Neural cell (in vitro differentiated cells): ENCODE measurements at regions not wholly inside any gene's neighbourhood (a gene's known extent, or its start where the extent isn't known, plus 50 kb on each side); places are given as distances from the start of the nearest gene placed in this dataset.

ENCODE experiments used
- H2AFZ ChIP-seq: fragments of 200-600, 300-800 bp; sonication (generic), shearing (Covaris generic); 2 replicates; pipeline ENCODE4 v1.6.0; 2014; ENCODE audit warnings: low read depth, mild to moderate bottlenecking, antibody characterized with exemption, low read length, moderate library complexity
- H3F3A ChIP-seq: fragments of 200-600 bp; shearing (Covaris generic); 2 replicates; pipeline ENCODE4 v1.6.1; 2016; ENCODE audit warnings: mild to moderate bottlenecking, moderate library complexity, mixed read lengths, antibody characterized with exemption, low read length; ENCODE audit not compliant: insufficient read depth, poor library complexity, severe bottlenecking
- H3K27ac ChIP-seq: fragments of 200-600, 300-800 bp; sonication (generic), shearing (Covaris generic); 2 replicates; pipeline ENCODE4 v1.5.1; 2014; ENCODE audit warnings: mild to moderate bottlenecking, low read length, moderate library complexity
- H3K27me3 ChIP-seq: fragments of 300-800, 200-600 bp; sonication (generic), shearing (Covaris generic); 2 replicates; pipeline ENCODE4 v1.6.0; 2014; ENCODE audit warnings: mild to moderate bottlenecking, low read depth, low read length, moderate library complexity; ENCODE audit not compliant: insufficient read depth
- H3K36me3 ChIP-seq: fragments of 300-800, 200-600 bp; sonication (generic), shearing (Covaris generic); 2 replicates; pipeline ENCODE4 v1.5.1; 2014; ENCODE audit warnings: mild to moderate bottlenecking, antibody characterized with exemption, low read length, moderate library complexity; ENCODE audit not compliant: insufficient read depth
- H3K4me2 ChIP-seq: fragments of 300-800, 200-600 bp; sonication (generic), shearing (Covaris generic); 2 replicates; pipeline ENCODE4 v1.6.0; 2014; ENCODE audit warnings: mild to moderate bottlenecking, low read length
- H3K4me3 ChIP-seq: fragments of 300-800, 200-600 bp; sonication (generic), shearing (Covaris generic); 2 replicates; pipeline ENCODE4 v1.5.1; 2014; ENCODE audit warnings: mild to moderate bottlenecking, low read length, moderate library complexity
- H3K79me2 ChIP-seq: fragments of 200-600 bp; shearing (Covaris generic); replicated peaks from 2 replicates; pipeline ENCODE4 v1.6.0; 2014; ENCODE audit warnings: mild to moderate bottlenecking, low read length, moderate library complexity; ENCODE audit not compliant: insufficient read depth
- H3K9ac ChIP-seq: fragments of 300-800, 200-600 bp; sonication (generic), shearing (Covaris generic); 2 replicates; pipeline ENCODE4 v1.6.1; 2016; ENCODE audit warnings: mild to moderate bottlenecking, low read length, mixed read lengths
- H3K9me2 ChIP-seq: fragments of 200-600 bp; shearing (Covaris generic); 2 replicates; pipeline ENCODE4 v1.6.1; 2016; ENCODE audit warnings: mild to moderate bottlenecking, low read length, mixed read lengths; ENCODE audit not compliant: insufficient read depth
- H3K9me3 ChIP-seq: fragments of 200-600, 300-800 bp; sonication (generic), shearing (Covaris generic); 2 replicates; pipeline ENCODE4 v1.6.1; 2016; ENCODE audit warnings: mild to moderate bottlenecking, mixed run types, low read length, moderate library complexity, mixed read lengths
- H4K20me1 ChIP-seq: fragments of 200-600 bp; shearing (Covaris generic); 2 replicates; pipeline ENCODE4 v1.6.1; 2016; ENCODE audit warnings: mild to moderate bottlenecking, mixed run types; ENCODE audit not compliant: insufficient read depth
- EP300 ChIP-seq: fragments of 450-650 bp; conservative IDR thresholded peaks from 2 replicates; pipeline ENCODE4 v1.6.1; 2014; ENCODE audit warnings: antibody characterized with exemption, mild to moderate bottlenecking, moderate library complexity; ENCODE audit not compliant: poor library complexity, severe bottlenecking
- EZH2 ChIP-seq: fragments of 200-600, 300-800 bp; shearing (Covaris generic), sonication (generic); IDR thresholded peaks from 2 replicates; pipeline ENCODE4 v1.6.1; 2014; ENCODE audit warnings: antibody characterized with exemption, low read length, borderline replicate concordance, mild to moderate bottlenecking; ENCODE audit not compliant: insufficient read depth, poor library complexity, severe bottlenecking
- MXI1 ChIP-seq: fragments of 450-650 bp; conservative IDR thresholded peaks from 2 replicates; pipeline ENCODE4 v1.6.1; 2014; ENCODE audit warnings: antibody characterized with exemption, mild to moderate bottlenecking; ENCODE audit not compliant: poor library complexity, severe bottlenecking
- POLR2AphosphoS5 ChIP-seq: IDR thresholded peaks from 2 replicates; pipeline ENCODE4 v1.6.1; 2012
- RAD21 ChIP-seq: fragments of 450-650 bp; conservative IDR thresholded peaks from 2 replicates; pipeline ENCODE4 v1.6.1; 2014; ENCODE audit warnings: antibody characterized with exemption, mild to moderate bottlenecking, moderate library complexity
- REST ChIP-seq: IDR thresholded peaks from 2 replicates; pipeline ENCODE4 v1.6.1; 2012; ENCODE audit warnings: borderline replicate concordance
- SMC3 ChIP-seq: fragments of 450-650 bp; conservative IDR thresholded peaks from 2 replicates; pipeline ENCODE4 v1.6.1; 2014; ENCODE audit warnings: antibody characterized with exemption, mild to moderate bottlenecking, moderate library complexity; ENCODE audit not compliant: poor library complexity
- TAF1 ChIP-seq: IDR thresholded peaks from 2 replicates; pipeline ENCODE4 v1.6.1; 2012; ENCODE audit warnings: low read depth
- TF ChIP-seq, protein P1 (sequence below): fragments of 450-650 bp; IDR thresholded peaks from 2 replicates; pipeline ENCODE4 v1.5.1; 2014; ENCODE audit warnings: antibody characterized with exemption, mild to moderate bottlenecking, moderate library complexity; ENCODE audit not compliant: poor library complexity, severe bottlenecking

- Histone ChIP-seq H3K4me3 (no peak overlapping the region), H4K20me1 (no peaks in the 10 kb centered on the region), H3K27me3 (no peaks in the 10 kb centered on the region), H3K9me2 (no peaks in the 10 kb centered on the region), H3K36me3 (no peaks in the 10 kb centered on the region), H3K9me3 (no peaks in the 10 kb centered on the region), H3K4me2 (no peak overlapping the region), H3K9ac (no peak overlapping the region), H3K79me2 (no peaks in the 10 kb centered on the region), H2AFZ (no peak overlapping the region), H3F3A (no peaks in the 10 kb centered on the region), H3K27ac (no peak overlapping the region)
- TF ChIP-seq RAD21 (no peak), REST (no peak), EZH2 (no peak), EP300 (no peak), POLR2AphosphoS5 (no peak), SMC3 (no peak), TAF1 (no peak), MXI1 (no peak)
- TF ChIP-seq, protein P1, sequence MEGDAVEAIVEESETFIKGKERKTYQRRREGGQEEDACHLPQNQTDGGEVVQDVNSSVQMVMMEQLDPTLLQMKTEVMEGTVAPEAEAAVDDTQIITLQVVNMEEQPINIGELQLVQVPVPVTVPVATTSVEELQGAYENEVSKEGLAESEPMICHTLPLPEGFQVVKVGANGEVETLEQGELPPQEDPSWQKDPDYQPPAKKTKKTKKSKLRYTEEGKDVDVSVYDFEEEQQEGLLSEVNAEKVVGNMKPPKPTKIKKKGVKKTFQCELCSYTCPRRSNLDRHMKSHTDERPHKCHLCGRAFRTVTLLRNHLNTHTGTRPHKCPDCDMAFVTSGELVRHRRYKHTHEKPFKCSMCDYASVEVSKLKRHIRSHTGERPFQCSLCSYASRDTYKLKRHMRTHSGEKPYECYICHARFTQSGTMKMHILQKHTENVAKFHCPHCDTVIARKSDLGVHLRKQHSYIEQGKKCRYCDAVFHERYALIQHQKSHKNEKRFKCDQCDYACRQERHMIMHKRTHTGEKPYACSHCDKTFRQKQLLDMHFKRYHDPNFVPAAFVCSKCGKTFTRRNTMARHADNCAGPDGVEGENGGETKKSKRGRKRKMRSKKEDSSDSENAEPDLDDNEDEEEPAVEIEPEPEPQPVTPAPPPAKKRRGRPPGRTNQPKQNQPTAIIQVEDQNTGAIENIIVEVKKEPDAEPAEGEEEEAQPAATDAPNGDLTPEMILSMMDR: no peak
These were observed 254.1 kb upstream of the TENM3 start for GRCh38 chr4:181989071-181989470.

DNA sequence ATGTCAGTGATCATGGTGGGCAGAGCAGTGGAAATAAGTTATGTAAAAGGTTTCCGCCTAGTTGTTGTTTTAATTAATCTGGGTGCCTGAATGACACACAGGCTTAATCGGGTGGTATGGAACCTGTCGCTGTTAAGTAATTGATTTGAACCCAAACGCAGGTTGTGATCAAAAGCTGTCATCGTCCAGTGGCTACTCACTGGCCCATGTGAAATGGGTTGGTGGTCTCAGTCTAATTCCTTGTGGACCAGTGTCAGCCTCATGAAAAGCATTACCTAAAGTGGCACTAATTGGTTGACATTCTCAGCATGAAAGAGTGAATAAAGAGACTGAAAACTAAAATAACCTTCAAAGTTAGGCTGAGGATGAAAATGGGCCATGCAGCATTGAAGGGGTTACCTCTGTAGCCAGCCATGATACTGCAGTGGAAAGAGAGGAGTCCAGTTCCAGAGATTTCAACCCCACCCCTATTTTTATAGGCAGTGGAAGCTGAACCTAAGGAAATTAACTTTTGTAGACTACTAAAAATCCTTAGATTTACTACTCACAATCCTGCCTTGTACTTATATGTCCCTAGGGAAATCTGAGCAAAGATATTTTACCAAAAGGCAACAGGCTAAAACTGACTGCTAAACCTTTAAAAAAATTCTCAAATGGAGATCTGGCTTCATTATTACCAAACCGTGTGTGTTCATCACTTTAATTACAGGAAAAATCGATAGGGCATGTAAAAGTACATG lies 251.7 kb upstream of the TENM3 start:
- Histone ChIP-seq H3K4me3 (no peak overlapping the region), H4K20me1 (no peaks in the 10 kb centered on the region), H3K36me3 (no peaks in the 10 kb centered on the region), H3F3A (no peaks in the 10 kb centered on the region), H3K27ac (no peak overlapping the region), H2AFZ (no peak overlapping the region), H3K9ac (no peak overlapping the region), H3K9me2 (no peaks in the 10 kb centered on the region), H3K9me3 (no peaks in the 10 kb centered on the region), H3K27me3 (no peaks in the 10 kb centered on the region), H3K4me2 (no peak overlapping the region), H3K79me2 (no peaks in the 10 kb centered on the region)
- TF ChIP-seq POLR2AphosphoS5 (no peak), TAF1 (no peak), RAD21 (no peak), SMC3 (no peak), EZH2 (no peak), MXI1 (no peak), REST (no peak)
- TF ChIP-seq, protein P1: no peak
